A549 (cell line): ENCODE measurements at regions not wholly inside any gene's neighbourhood (a gene's known extent, or its start where the extent isn't known, plus 50 kb on each side); places are given as distances from the start of the nearest gene placed in this dataset.

Experiments
- ATAC-seq, 2 experiments: fragments of 200-7000 bp in 1 of 2; fragments of >200 bp in 1 of 2; cut with Nextera tagmentation in 1 of 2; cut with Tn5 transposase in 1 of 2; 3 replicates each; pipeline versions ENCODE4 v1.8.0 to v1.9.1; 2018 to 2020; ENCODE audit warnings: mild to moderate bottlenecking in 1 of 2, moderate library complexity in 1 of 2
- CTCF ChIA-PET: fragments of 300-600 bp; sonication (Branson Sonifier 250); formaldehyde crosslinking; extraction: SDS; loops from one replicate; lab custom pipeline; 2021; ENCODE audit warnings: antibody characterized with exemption, inconsistent platforms; lab: Yijun Ruan, JAX
- POLR2A ChIA-PET: fragments of 350-600 bp; formaldehyde crosslinking; extraction: SDS; loops from one replicate; lab custom pipeline; 2021; ENCODE audit warnings: antibody characterized with exemption, inconsistent platforms; lab: Yijun Ruan, JAX
- DNase-seq, 2 experiments: peaks; one replicate each; pipeline versions ENCODE4 v3.0.0 to v3.0.0-alpha.2; 2011 to 2016; ENCODE audit warnings: low read depth in 1 of 2, low spot score in 1 of 2
- FAIRE-seq: peaks from 2 replicates; lab custom pipeline; 2011; peaks lifted over from hg19 to GRCh38; lab: Jason Lieb, UNC
- H3K27ac ChIP-seq, 2 experiments: fragments of >200 bp; sonication (Bioruptor Twin); formaldehyde crosslinking; 3 replicates each; pipeline ENCODE4 v1.5.1; 2016 to 2017
- H3K4me1 ChIP-seq: fragments of >200 bp; sonication (Bioruptor Twin); formaldehyde crosslinking; 3 replicates; pipeline ENCODE4 v1.6.1; 2016
- H3K4me2 ChIP-seq: fragments of >200 bp; sonication (Bioruptor Twin); formaldehyde crosslinking; 3 replicates; pipeline ENCODE4 v1.6.1; 2016
- H3K4me3 ChIP-seq: fragments of >200 bp; sonication (Bioruptor Twin); formaldehyde crosslinking; 3 replicates; pipeline ENCODE4 v1.5.1; 2016
- H3K9me3 ChIP-seq: fragments of >200 bp; sonication (Bioruptor Twin); formaldehyde crosslinking; 3 replicates; pipeline ENCODE4 v1.6.1; 2016
- ATOH8 ChIP-seq: fragments of 250-450 bp; sonication (Bioruptor Pico); IDR thresholded peaks from 2 replicates; pipeline ENCODE4 v1.5.0; 2020; ENCODE audit warnings: low read depth, mild to moderate bottlenecking, moderate library complexity
- BHLHE40 ChIP-seq: IDR thresholded peaks from 2 replicates; pipeline ENCODE4 v1.6.1; 2012; ENCODE audit warnings: low read depth, low read length, inconsistent platforms
- FOSL2 ChIP-seq, 2 experiments: fragments of 450-650 bp in 1 of 2; fragments of >200 bp in 1 of 2; sonication (Bioruptor Twin) in 1 of 2; formaldehyde crosslinking; IDR thresholded peaks; 2 replicates each; pipeline versions ENCODE4 v1.5.0 to v1.6.1; 2016 to 2020; ENCODE audit warnings: mild to moderate bottlenecking in 1 of 2, moderate library complexity in 1 of 2
- FOXS1 ChIP-seq: fragments of 250-450 bp; sonication (Bioruptor Pico); IDR thresholded peaks from 2 replicates; pipeline ENCODE4 v1.5.0; 2020; ENCODE audit warnings: mild to moderate bottlenecking, moderate library complexity
- GATA3 ChIP-seq: IDR thresholded peaks from 2 replicates; pipeline ENCODE4 v1.6.1; 2012; ENCODE audit warnings: borderline replicate concordance
- HEYL ChIP-seq: fragments of 250-450 bp; sonication (Bioruptor Pico); IDR thresholded peaks from 2 replicates; pipeline ENCODE4 v1.8.0; 2021; ENCODE audit warnings: mild to moderate bottlenecking, moderate library complexity
- HMGXB4 ChIP-seq: fragments of 250-450 bp; sonication (Bioruptor Pico); IDR thresholded peaks from 2 replicates; pipeline ENCODE4 v1.5.0; 2021; ENCODE audit warnings: mild to moderate bottlenecking, moderate library complexity, borderline replicate concordance
- HOXB13 ChIP-seq: fragments of 250-450 bp; sonication (Bioruptor Pico); IDR thresholded peaks from 2 replicates; pipeline ENCODE4 v1.5.0; 2020; ENCODE audit warnings: low read depth, mild to moderate bottlenecking, moderate library complexity
- MAFK ChIP-seq: fragments of 450-650 bp; IDR thresholded peaks from 2 replicates; pipeline ENCODE4 v1.6.1; 2014; ENCODE audit not compliant: partially characterized antibody
- MAZ ChIP-seq: fragments of 150-350 bp; IDR thresholded peaks from 2 replicates; pipeline ENCODE4 v1.6.1; 2014; ENCODE audit warnings: antibody characterized with exemption, low read depth, low read length, borderline replicate concordance
- NFE2L2 ChIP-seq: fragments of 150-350 bp; conservative IDR thresholded peaks from 2 replicates; pipeline ENCODE4 v1.6.1; 2014; ENCODE audit warnings: low read length
- NPAS2 ChIP-seq: fragments of 250-450 bp; sonication (Bioruptor Pico); IDR thresholded peaks from 2 replicates; pipeline ENCODE4 v1.8.0; 2022; ENCODE audit warnings: mild to moderate bottlenecking, moderate library complexity, borderline replicate concordance
- PBX3 ChIP-seq: IDR thresholded peaks from 2 replicates; pipeline ENCODE4 v1.6.1; 2012
- PHF8 ChIP-seq: fragments of 200-600 bp; sonication (generic); IDR thresholded peaks from 2 replicates; pipeline ENCODE4 v1.6.1; 2016; ENCODE audit warnings: low read depth, mild to moderate bottlenecking, antibody characterized with exemption, moderate library complexity, borderline replicate concordance
- RAD21 ChIP-seq, 2 experiments: fragments of >200 bp in 1 of 2; sonication (Bioruptor Twin) in 1 of 2; formaldehyde crosslinking in 1 of 2; IDR thresholded peaks in 1 of 2; conservative IDR thresholded peaks in 1 of 2; 2 replicates in 1 of 2; 3 replicates in 1 of 2; pipeline ENCODE4 v1.6.1; 2012 to 2018; ENCODE audit warnings: inconsistent platforms in 1 of 2
- RARB ChIP-seq: fragments of 250-450 bp; sonication (Bioruptor Pico); IDR thresholded peaks from 2 replicates; pipeline ENCODE4 v1.8.0; 2021; ENCODE audit warnings: mild to moderate bottlenecking, moderate library complexity
- RFX5 ChIP-seq: fragments of 450-650 bp; IDR thresholded peaks from 2 replicates; pipeline ENCODE4 v1.7.1; 2014; ENCODE audit warnings: antibody characterized with exemption, mild to moderate bottlenecking, moderate library complexity
- SREBF2 ChIP-seq: fragments of 450-650 bp; IDR thresholded peaks from 2 replicates; pipeline ENCODE4 v1.6.1; 2014; ENCODE audit warnings: mild to moderate bottlenecking, moderate library complexity
- TFCP2L1 ChIP-seq: fragments of 250-450 bp; sonication (Bioruptor Pico); IDR thresholded peaks from 2 replicates; pipeline ENCODE4 v1.5.0; 2021; ENCODE audit warnings: mild to moderate bottlenecking
- TP53 ChIP-seq: fragments of 250-450 bp; sonication (Bioruptor Pico); IDR thresholded peaks from 2 replicates; pipeline ENCODE4 v1.5.0; 2021; ENCODE audit warnings: mild to moderate bottlenecking, moderate library complexity
- WGBS: methylation state at CpG from one replicate; pipeline ENCODE4 v1.1.6; 2017; ENCODE audit errors: missing lambda C conversion rate; 5-methylcytosine and 5-hydroxymethylcytosine counted together
- TF ChIP-seq, protein P1 (sequence below): fragments of 200-600 bp; sonication (generic); IDR thresholded peaks from 2 replicates; pipeline ENCODE4 v1.6.1; 2016; ENCODE audit warnings: antibody characterized with exemption, mild to moderate bottlenecking, moderate library complexity
- TF ChIP-seq, protein P2 (sequence below): fragments of >200 bp; sonication (Bioruptor Twin); formaldehyde crosslinking; IDR thresholded peaks from 3 replicates; pipeline ENCODE4 v1.5.1; 2016
- TF ChIP-seq, protein P3 (sequence below): fragments of >200 bp; sonication (Bioruptor Twin); formaldehyde crosslinking; IDR thresholded peaks from 2 replicates; pipeline ENCODE4 v1.6.1; 2016
- TF ChIP-seq, protein P4 (sequence below): fragments of 150-350 bp; IDR thresholded peaks from 2 replicates; pipeline ENCODE4 v1.6.1; 2014; ENCODE audit warnings: low read depth, mild to moderate bottlenecking, low read length
- TF ChIP-seq, protein P5 (sequence below): fragments of >200 bp; sonication (Bioruptor Twin); formaldehyde crosslinking; IDR thresholded peaks from 3 replicates; pipeline ENCODE4 v1.6.1; 2016

DNA sequence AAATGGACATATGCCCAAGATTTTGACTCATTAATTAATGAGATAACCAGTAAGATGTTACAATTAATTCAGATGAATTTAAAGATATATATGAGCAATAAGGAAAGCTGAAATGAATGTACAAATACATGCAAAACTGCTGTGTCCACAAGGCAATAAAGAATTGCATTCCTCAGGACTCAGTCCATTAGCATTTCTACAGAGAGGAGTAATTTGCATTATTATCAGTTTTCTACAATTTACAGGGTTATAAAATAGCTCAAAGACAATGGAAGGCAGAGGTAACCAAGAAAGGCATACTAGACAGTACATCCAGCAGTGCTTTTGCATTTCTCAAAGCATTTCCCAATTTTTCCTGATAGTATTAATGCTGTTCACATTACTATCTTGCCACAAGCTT lies 377.1 kb upstream of the GOLIM4 start:
- FAIRE-seq: no peak
- Histone ChIP-seq H3K27ac (no peak overlapping the region), H3K4me3 (no peak overlapping the region), H3K4me2 (no peak overlapping the region)
- CTCF ChIA-PET: no interaction called here
- ATAC-seq: no peak
- TF ChIP-seq TFCP2L1 (CRISPR knock-in tag) (no peak), RAD21 (conservative IDR thresholded peaks at IDR 0.05 in 1 of 2, IDR thresholded peaks at IDR 0.05 in 1 of 2) (no peak), MAFK (no peak), TP53 (CRISPR knock-in tag) (no peak), FOXS1 (no peak), PBX3 (no peak), BHLHE40 (no peak), SREBF2 (no peak), RARB (CRISPR knock-in tag) (no peak)
- TF ChIP-seq, protein P1, sequence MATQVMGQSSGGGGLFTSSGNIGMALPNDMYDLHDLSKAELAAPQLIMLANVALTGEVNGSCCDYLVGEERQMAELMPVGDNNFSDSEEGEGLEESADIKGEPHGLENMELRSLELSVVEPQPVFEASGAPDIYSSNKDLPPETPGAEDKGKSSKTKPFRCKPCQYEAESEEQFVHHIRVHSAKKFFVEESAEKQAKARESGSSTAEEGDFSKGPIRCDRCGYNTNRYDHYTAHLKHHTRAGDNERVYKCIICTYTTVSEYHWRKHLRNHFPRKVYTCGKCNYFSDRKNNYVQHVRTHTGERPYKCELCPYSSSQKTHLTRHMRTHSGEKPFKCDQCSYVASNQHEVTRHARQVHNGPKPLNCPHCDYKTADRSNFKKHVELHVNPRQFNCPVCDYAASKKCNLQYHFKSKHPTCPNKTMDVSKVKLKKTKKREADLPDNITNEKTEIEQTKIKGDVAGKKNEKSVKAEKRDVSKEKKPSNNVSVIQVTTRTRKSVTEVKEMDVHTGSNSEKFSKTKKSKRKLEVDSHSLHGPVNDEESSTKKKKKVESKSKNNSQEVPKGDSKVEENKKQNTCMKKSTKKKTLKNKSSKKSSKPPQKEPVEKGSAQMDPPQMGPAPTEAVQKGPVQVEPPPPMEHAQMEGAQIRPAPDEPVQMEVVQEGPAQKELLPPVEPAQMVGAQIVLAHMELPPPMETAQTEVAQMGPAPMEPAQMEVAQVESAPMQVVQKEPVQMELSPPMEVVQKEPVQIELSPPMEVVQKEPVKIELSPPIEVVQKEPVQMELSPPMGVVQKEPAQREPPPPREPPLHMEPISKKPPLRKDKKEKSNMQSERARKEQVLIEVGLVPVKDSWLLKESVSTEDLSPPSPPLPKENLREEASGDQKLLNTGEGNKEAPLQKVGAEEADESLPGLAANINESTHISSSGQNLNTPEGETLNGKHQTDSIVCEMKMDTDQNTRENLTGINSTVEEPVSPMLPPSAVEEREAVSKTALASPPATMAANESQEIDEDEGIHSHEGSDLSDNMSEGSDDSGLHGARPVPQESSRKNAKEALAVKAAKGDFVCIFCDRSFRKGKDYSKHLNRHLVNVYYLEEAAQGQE: no peak
- TF ChIP-seq, protein P2, sequence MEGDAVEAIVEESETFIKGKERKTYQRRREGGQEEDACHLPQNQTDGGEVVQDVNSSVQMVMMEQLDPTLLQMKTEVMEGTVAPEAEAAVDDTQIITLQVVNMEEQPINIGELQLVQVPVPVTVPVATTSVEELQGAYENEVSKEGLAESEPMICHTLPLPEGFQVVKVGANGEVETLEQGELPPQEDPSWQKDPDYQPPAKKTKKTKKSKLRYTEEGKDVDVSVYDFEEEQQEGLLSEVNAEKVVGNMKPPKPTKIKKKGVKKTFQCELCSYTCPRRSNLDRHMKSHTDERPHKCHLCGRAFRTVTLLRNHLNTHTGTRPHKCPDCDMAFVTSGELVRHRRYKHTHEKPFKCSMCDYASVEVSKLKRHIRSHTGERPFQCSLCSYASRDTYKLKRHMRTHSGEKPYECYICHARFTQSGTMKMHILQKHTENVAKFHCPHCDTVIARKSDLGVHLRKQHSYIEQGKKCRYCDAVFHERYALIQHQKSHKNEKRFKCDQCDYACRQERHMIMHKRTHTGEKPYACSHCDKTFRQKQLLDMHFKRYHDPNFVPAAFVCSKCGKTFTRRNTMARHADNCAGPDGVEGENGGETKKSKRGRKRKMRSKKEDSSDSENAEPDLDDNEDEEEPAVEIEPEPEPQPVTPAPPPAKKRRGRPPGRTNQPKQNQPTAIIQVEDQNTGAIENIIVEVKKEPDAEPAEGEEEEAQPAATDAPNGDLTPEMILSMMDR: no peak
- TF ChIP-seq, protein P3, sequence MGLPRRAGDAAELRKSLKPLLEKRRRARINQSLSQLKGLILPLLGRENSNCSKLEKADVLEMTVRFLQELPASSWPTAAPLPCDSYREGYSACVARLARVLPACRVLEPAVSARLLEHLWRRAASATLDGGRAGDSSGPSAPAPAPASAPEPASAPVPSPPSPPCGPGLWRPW: no peak
- TF ChIP-seq, all 56 proteins: peak for 0
- no peaks in the 10 kb centered on the region for H3K9me3 ChIP-seq
- no peak for DNase-seq
- POLR2A ChIA-PET: no interaction called here
- no peaks in the 10 kb centered on the region for H3K4me1 ChIP-seq

DNA sequence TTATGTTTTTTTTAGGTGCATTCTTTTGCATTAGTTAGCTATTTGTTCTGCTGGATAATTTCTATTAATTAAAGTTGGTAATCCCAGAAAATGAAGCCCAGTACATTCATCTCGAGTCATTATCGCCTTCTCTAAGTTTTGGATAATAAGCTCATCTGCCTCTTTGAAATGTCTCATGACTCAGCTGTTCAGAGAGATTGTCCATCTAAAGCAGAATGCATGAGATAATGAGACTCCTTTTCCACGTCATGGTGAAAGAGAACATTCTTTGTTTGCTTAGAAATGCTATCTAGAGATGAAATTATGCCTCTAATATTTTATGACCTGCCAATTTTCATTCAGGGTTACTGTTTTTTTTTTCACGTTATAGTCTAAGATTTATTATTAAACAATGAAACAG lies 374.7 kb upstream of the GOLIM4 start:
- Histone ChIP-seq H3K9me3 (no peaks in the 10 kb centered on the region), H3K4me1 (no peaks in the 10 kb centered on the region), H3K4me2 (no peak overlapping the region), H3K4me3 (no peak overlapping the region), H3K27ac (no peak overlapping the region)
- ChIA-PET POLR2A (no interaction called here), CTCF (no interaction called here)
- ATAC-seq: no peak
- WGBS: 24% methylated on average over 4 of the region's 4 CpGs
- FAIRE-seq: no peak
- no peak for DNase-seq
- TF ChIP-seq NPAS2 (CRISPR knock-in tag) (no peak), PHF8 (no peak), FOSL2 (IDR thresholded peaks at IDR 0.05) (no peak), FOSL2 (CRISPR knock-in tag; IDR thresholded peaks at IDR 0.05) (no peak), NFE2L2 (no peak), FOXS1 (no peak), MAZ (no peak), GATA3 (no peak), HMGXB4 (no peak), HOXB13 (no peak), HEYL (CRISPR knock-in tag) (no peak), ATOH8 (CRISPR knock-in tag) (no peak), RFX5 (no peak)
- TF ChIP-seq, protein P4, sequence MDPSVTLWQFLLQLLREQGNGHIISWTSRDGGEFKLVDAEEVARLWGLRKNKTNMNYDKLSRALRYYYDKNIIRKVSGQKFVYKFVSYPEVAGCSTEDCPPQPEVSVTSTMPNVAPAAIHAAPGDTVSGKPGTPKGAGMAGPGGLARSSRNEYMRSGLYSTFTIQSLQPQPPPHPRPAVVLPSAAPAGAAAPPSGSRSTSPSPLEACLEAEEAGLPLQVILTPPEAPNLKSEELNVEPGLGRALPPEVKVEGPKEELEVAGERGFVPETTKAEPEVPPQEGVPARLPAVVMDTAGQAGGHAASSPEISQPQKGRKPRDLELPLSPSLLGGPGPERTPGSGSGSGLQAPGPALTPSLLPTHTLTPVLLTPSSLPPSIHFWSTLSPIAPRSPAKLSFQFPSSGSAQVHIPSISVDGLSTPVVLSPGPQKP: no peak
- TF ChIP-seq, protein P5, sequence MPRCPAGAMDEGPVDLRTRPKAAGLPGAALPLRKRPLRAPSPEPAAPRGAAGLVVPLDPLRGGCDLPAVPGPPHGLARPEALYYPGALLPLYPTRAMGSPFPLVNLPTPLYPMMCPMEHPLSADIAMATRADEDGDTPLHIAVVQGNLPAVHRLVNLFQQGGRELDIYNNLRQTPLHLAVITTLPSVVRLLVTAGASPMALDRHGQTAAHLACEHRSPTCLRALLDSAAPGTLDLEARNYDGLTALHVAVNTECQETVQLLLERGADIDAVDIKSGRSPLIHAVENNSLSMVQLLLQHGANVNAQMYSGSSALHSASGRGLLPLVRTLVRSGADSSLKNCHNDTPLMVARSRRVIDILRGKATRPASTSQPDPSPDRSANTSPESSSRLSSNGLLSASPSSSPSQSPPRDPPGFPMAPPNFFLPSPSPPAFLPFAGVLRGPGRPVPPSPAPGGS: no peak
